ENCODE measurements at regions not wholly inside any gene's neighbourhood (a gene's known extent, or its start where the extent isn't known, plus 50 kb on each side); places are given as distances from the start of the nearest gene placed in this dataset.

DNA sequence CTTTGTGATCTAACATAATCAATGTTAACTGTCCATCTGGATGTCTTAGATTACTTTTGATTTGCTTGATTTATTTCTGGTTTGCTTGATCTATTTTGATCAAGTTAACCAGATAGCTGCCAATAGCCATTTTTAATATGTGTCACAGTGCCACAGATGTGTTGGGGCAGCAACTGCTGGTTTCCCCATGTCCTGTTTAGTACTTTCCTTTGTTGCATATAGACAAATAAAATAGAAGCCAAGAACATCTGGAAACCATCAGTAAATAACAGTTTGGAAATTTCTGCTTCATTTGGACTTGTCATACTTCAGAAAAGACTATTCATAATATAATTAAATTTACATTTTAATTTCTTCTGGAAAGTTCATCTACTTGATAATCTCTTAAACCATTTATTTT, 145.6 kb upstream of the C21orf91 start:
- H3K4me3 Mint-ChIP-seq = no peak overlapping the region
- no peaks in the 10 kb centered on the region for H3K9me3 Mint-ChIP-seq

DNA sequence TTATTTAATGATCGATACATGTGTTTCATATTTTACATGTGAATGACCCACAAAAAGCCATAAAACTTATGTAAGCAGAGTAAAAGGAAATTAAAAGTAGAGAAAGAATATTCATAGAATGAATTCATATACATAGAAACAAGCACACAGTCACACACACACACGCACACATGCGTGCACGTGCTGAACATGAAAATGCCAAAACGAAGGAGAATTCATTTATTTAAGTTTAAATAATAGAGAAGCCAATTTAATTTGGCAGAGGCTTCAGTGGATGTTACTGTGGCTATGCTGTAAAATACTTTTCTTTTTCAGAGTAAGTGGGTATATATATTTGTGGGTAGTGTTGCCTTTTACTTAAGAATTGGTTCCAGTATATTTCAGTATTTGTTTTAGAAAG, 145.0 kb upstream of the C21orf91 start:
- Mint-ChIP-seq H3K4me1 (no peaks in the 10 kb centered on the region), H3K4me3 (no peak overlapping the region), H3K36me3 (ENCODE audit: low read depth) (no peaks in the 10 kb centered on the region), H3K27me3 (ENCODE audit: insufficient read depth) (no peaks in the 10 kb centered on the region), H3K27ac (no peak overlapping the region), H3K9me3 (no peaks in the 10 kb centered on the region)
- 94 to 96% methylated on average over 4 of the region's 5 CpGs for WGBS, 2 experiments (ENCODE audit: insufficient coverage in 1 of 2, insufficient read length in 1 of 2)
- Histone ChIP-seq H3K9ac (ENCODE audit: extremely low read depth, low read length, poor library complexity, severe bottlenecking) (no peak overlapping the region), H3K27ac (ENCODE audit: low read depth, low read length) (no peak overlapping the region), H3K9me3 (ENCODE audit: control insufficient read depth, low read length) (no peaks in the 10 kb centered on the region), H3K36me3 (ENCODE audit: control insufficient read depth, insufficient read depth, low read length) (no peaks in the 10 kb centered on the region), H3K4me1 (ENCODE audit: control insufficient read depth, insufficient read depth, low read length) (no peaks in the 10 kb centered on the region), H3K4me3 (ENCODE audit: low read length) (no peak overlapping the region), H3K27me3 (ENCODE audit: control insufficient read depth, insufficient read depth, low read length, poor library complexity, severe bottlenecking) (no peaks in the 10 kb centered on the region)
- no peak for DNase-seq
- TF ChIP-seq, protein P1, sequence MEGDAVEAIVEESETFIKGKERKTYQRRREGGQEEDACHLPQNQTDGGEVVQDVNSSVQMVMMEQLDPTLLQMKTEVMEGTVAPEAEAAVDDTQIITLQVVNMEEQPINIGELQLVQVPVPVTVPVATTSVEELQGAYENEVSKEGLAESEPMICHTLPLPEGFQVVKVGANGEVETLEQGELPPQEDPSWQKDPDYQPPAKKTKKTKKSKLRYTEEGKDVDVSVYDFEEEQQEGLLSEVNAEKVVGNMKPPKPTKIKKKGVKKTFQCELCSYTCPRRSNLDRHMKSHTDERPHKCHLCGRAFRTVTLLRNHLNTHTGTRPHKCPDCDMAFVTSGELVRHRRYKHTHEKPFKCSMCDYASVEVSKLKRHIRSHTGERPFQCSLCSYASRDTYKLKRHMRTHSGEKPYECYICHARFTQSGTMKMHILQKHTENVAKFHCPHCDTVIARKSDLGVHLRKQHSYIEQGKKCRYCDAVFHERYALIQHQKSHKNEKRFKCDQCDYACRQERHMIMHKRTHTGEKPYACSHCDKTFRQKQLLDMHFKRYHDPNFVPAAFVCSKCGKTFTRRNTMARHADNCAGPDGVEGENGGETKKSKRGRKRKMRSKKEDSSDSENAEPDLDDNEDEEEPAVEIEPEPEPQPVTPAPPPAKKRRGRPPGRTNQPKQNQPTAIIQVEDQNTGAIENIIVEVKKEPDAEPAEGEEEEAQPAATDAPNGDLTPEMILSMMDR (conservative IDR thresholded peaks at IDR 0.05) = no peak

More for the DNA sequence above, 145.6 kb upstream of the C21orf91 start:
- H3K4me1 Mint-ChIP-seq = no peaks in the 10 kb centered on the region
- Histone ChIP-seq H3K36me3 (ENCODE audit: control insufficient read depth, insufficient read depth, low read length) (no peaks in the 10 kb centered on the region), H3K27ac (ENCODE audit: low read depth, low read length) (no peak overlapping the region), H3K9me3 (ENCODE audit: control insufficient read depth, low read length) (no peaks in the 10 kb centered on the region), H3K27me3 (ENCODE audit: control insufficient read depth, insufficient read depth, low read length, poor library complexity, severe bottlenecking) (no peaks in the 10 kb centered on the region), H3K4me1 (ENCODE audit: control insufficient read depth, insufficient read depth, low read length) (no peaks in the 10 kb centered on the region), H3K9ac (ENCODE audit: extremely low read depth, low read length, poor library complexity, severe bottlenecking) (no peak overlapping the region), H3K4me3 (ENCODE audit: low read length) (no peak overlapping the region)
- TF ChIP-seq, protein P1 (conservative IDR thresholded peaks at IDR 0.05) = no peak
- no peaks in the 10 kb centered on the region for H3K36me3 Mint-ChIP-seq (ENCODE audit: low read depth)
- H3K27me3 Mint-ChIP-seq (ENCODE audit: insufficient read depth) = no peaks in the 10 kb centered on the region
- DNase-seq = no peak
- no peak overlapping the region for H3K27ac Mint-ChIP-seq

DNA sequence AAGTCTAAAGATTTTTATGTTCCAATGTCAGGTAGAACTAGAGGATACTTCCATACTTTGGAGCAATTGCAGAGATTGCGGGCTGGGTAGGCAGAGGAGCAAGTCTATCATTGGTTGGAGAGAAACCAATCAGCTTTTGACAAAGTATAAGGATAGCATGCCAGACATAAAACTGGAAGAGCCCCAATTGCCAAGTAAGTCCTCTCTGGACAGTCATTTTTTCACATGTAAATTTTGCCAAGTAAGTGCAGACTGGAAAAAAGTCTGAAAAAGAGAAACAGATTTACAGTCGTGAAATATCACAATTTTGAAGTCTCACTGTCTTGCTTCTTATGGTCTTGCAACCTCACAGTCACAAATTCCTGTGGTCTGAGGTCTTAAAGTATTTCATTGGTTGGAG, 131.4 kb upstream of the C21orf91 start:
- Histone ChIP-seq H3K4me3 (ENCODE audit: low read length) (no peak overlapping the region), H3K9me3 (ENCODE audit: control insufficient read depth, low read length) (peaks cover 5% of the 10 kb centered on the region), H3K27me3 (ENCODE audit: control insufficient read depth, insufficient read depth, low read length, poor library complexity, severe bottlenecking) (no peaks in the 10 kb centered on the region), H3K27ac (ENCODE audit: low read depth, low read length) (no peak overlapping the region), H3K36me3 (ENCODE audit: control insufficient read depth, insufficient read depth, low read length) (no peaks in the 10 kb centered on the region), H3K9ac (ENCODE audit: extremely low read depth, low read length, poor library complexity, severe bottlenecking) (no peak overlapping the region), H3K4me1 (ENCODE audit: control insufficient read depth, insufficient read depth, low read length) (no peaks in the 10 kb centered on the region)
- H3K4me3 Mint-ChIP-seq = no peak overlapping the region
- no peaks in the 10 kb centered on the region for H3K27me3 Mint-ChIP-seq (ENCODE audit: insufficient read depth)
- H3K36me3 Mint-ChIP-seq (ENCODE audit: low read depth) = no peaks in the 10 kb centered on the region
- H3K4me1 Mint-ChIP-seq = no peaks in the 10 kb centered on the region
- H3K9me3 Mint-ChIP-seq = peaks cover 3% of the 10 kb centered on the region
- DNase-seq = no peak
- TF ChIP-seq, protein P1 (conservative IDR thresholded peaks at IDR 0.05) = no peak
- H3K27ac Mint-ChIP-seq = no peak overlapping the region
- 88 to 92% methylated on average over 2 of the region's 2 CpGs for WGBS, 2 experiments (ENCODE audit: insufficient coverage in 1 of 2, insufficient read length in 1 of 2)

Measured in endodermal cell (in vitro differentiated cells).